ENCODE measurements at regions not wholly inside any gene's neighbourhood (a gene's known extent, or its start where the extent isn't known, plus 50 kb on each side); places are given as distances from the start of the nearest gene placed in this dataset.
"Not testable (repeated sequence)": the region's sequence is repeated elsewhere in the genome, so short reads cannot be mapped to it uniquely, and the experiment has no call there.

GRCh38 chr16:26976873-26977272, 89.9 kb upstream of the C16orf82 start:
- DNase-seq (ENCODE audit: low read depth, low spot score) = no peak

GRCh38 chr16:26981266-26981938, 85.3 kb upstream of the C16orf82 start:
- no peak for DNase-seq (ENCODE audit: low read depth, low spot score)

GRCh38 chr16:26982422-26982821, 84.3 kb upstream of the C16orf82 start:
- no peak for DNase-seq (ENCODE audit: low read depth, low spot score)

- no peak for DNase-seq (ENCODE audit: low read depth, low spot score)
Observed at GRCh38 chr16:26983426-26983825, 83.3 kb upstream of the C16orf82 start.

GRCh38 chr16:26985100-26986065, 81.3 kb upstream of the C16orf82 start:
- no peak for DNase-seq (ENCODE audit: low read depth, low spot score)

- no peak for DNase-seq (ENCODE audit: low read depth, low spot score)
Observed at GRCh38 chr16:26987597-26988010, 79.1 kb upstream of the C16orf82 start.

GRCh38 chr16:26988186-26988585, 78.5 kb upstream of the C16orf82 start:
- no peak for DNase-seq (ENCODE audit: low read depth, low spot score)

- DNase-seq (ENCODE audit: low read depth, low spot score) = not testable (repeated sequence)
Observed at GRCh38 chr16:26990384-26991120, 76.2 kb upstream of the C16orf82 start.

GRCh38 chr16:26992666-26993349, 73.9 kb upstream of the C16orf82 start:
- DNase-seq (ENCODE audit: low read depth, low spot score) = no peak

GRCh38 chr16:26993511-26993910, 73.2 kb upstream of the C16orf82 start:
- DNase-seq (ENCODE audit: low read depth, low spot score) = no peak

GRCh38 chr16:26993963-26994362, 72.8 kb upstream of the C16orf82 start:
- DNase-seq (ENCODE audit: low read depth, low spot score) = no peak

GRCh38 chr16:26995522-26995921, 71.2 kb upstream of the C16orf82 start:
- no peak for DNase-seq (ENCODE audit: low read depth, low spot score)

GRCh38 chr16:27005386-27005785, 61.3 kb upstream of the C16orf82 start:
- no peak for DNase-seq (ENCODE audit: low read depth, low spot score)
